Lung (tissue), 11 donors: ENCODE measurements at regions not wholly inside any gene's neighbourhood (a gene's known extent, or its start where the extent isn't known, plus 50 kb on each side); places are given as distances from the start of the nearest gene placed in this dataset.
"Not testable (repeated sequence)": the region's sequence is repeated elsewhere in the genome, so short reads cannot be mapped to it uniquely, and the experiment has no call there.

Experiments used
- ATAC-seq: fragments of 200-7000 bp; cut with Tn5 transposase; one replicate; pipeline ENCODE4 v1.9.1; 2020; ENCODE audit warnings: moderate number of reproducible peaks; ENCODE audit not compliant: insufficient read depth, low FRiP score
- DNase-seq, 3 donors: peaks; one replicate each; pipeline ENCODE4 v3.0.0-alpha.2; 2013 to 2017
- H3K27ac ChIP-seq, 2 donors: one replicate each; pipeline ENCODE4 v1.5.1; 2013; ENCODE audit warnings: mild to moderate bottlenecking in 2 of 2, moderate library complexity in 2 of 2, control low read depth in 1 of 2, inconsistent platforms in 1 of 2, low read depth in 1 of 2, low read length in 1 of 2
- H3K27me3 ChIP-seq, 3 donors: one replicate each; pipeline ENCODE4 v1.5.1; 2013; ENCODE audit warnings: low read length in 2 of 3; ENCODE audit not compliant: control insufficient read depth in 3 of 3, insufficient read depth in 3 of 3
- H3K36me3 ChIP-seq, 4 donors: one replicate each; pipeline ENCODE4 v1.5.1; 2013; ENCODE audit warnings: low read length in 4 of 4, mild to moderate bottlenecking in 1 of 4, moderate library complexity in 1 of 4; ENCODE audit not compliant: control insufficient read depth in 4 of 4, insufficient read depth in 4 of 4
- H3K4me1 ChIP-seq, 5 donors: one replicate each; pipeline ENCODE4 v1.5.1; 2013; ENCODE audit warnings: low read length in 5 of 5, mild to moderate bottlenecking in 2 of 5, moderate library complexity in 1 of 5; ENCODE audit not compliant: control insufficient read depth in 5 of 5, insufficient read depth in 5 of 5
- H3K4me3 ChIP-seq: one replicate; pipeline ENCODE4 v1.5.1; 2013; ENCODE audit warnings: mild to moderate bottlenecking, control low read depth, moderate library complexity
- H3K9ac ChIP-seq, 2 donors: one replicate each; pipeline ENCODE4 v1.5.1; 2013; ENCODE audit warnings: low read length in 2 of 2, control low read depth in 1 of 2; ENCODE audit not compliant: insufficient read depth in 1 of 2
- H3K9me3 ChIP-seq, 4 donors: one replicate each; pipeline ENCODE4 v1.5.1; 2013; ENCODE audit warnings: low read length in 3 of 4, mild to moderate bottlenecking in 1 of 4, moderate library complexity in 1 of 4; ENCODE audit not compliant: control insufficient read depth in 4 of 4, insufficient read depth in 3 of 4
- WGBS, 2 donors: extraction: QIAGEN DNeasy Blood & Tissue Kit; methylation state at CpG; one replicate each; pipeline ENCODE4 v1.1.7; 2013; 5-methylcytosine and 5-hydroxymethylcytosine counted together
- TF ChIP-seq, protein P1 (sequence below): IDR thresholded peaks from 2 replicates; pipeline ENCODE4 v1.5.1; 2012; ENCODE audit warnings: mild to moderate bottlenecking; ENCODE audit errors: control extremely low read depth, extremely low read depth
- donor health status: control.
- donor health status: control.
- donor health status: Bipolar disorder and iron deficiency.
- donor health status: healthy.
- donor health status: DM: yes; HTN: yes; CAD: no.

DNA sequence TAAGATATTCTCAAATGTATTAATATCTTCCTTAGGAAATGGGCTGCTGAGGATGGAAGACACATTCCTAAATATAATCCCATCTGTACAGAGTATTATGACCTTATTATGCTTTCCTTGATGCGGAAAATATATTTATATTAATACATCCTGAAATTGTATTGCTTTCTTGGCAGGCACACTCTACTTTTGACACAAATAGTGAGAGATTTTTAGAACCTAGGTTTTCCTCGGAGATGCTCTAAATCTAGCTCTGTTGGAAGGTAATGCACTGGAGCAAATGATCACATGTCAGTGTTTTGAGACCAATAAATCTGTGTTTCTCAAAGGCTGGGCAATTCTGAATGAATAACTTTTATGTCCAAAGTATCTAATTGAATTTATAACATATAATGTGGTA lies 94.3 kb upstream of the MAGEC2 start:
- Histone ChIP-seq H3K27me3 (no peaks in the 10 kb centered on the region), H3K9me3 (peaks cover 0 to 2% (median 0%) of the 10 kb centered on the region in 4 donors), H3K36me3 (no peaks in the 10 kb centered on the region), H3K9ac (no peak overlapping the region), H3K27ac (no peak overlapping the region), H3K4me3 (no peak overlapping the region), H3K4me1 (no peaks in the 10 kb centered on the region)
- TF ChIP-seq, protein P1, sequence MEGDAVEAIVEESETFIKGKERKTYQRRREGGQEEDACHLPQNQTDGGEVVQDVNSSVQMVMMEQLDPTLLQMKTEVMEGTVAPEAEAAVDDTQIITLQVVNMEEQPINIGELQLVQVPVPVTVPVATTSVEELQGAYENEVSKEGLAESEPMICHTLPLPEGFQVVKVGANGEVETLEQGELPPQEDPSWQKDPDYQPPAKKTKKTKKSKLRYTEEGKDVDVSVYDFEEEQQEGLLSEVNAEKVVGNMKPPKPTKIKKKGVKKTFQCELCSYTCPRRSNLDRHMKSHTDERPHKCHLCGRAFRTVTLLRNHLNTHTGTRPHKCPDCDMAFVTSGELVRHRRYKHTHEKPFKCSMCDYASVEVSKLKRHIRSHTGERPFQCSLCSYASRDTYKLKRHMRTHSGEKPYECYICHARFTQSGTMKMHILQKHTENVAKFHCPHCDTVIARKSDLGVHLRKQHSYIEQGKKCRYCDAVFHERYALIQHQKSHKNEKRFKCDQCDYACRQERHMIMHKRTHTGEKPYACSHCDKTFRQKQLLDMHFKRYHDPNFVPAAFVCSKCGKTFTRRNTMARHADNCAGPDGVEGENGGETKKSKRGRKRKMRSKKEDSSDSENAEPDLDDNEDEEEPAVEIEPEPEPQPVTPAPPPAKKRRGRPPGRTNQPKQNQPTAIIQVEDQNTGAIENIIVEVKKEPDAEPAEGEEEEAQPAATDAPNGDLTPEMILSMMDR = no peak
- DNase-seq = no peak
- WGBS, 2 donors = 62 to 78% methylated on average over 2 of the region's 2 CpGs
- no peak for ATAC-seq

DNA sequence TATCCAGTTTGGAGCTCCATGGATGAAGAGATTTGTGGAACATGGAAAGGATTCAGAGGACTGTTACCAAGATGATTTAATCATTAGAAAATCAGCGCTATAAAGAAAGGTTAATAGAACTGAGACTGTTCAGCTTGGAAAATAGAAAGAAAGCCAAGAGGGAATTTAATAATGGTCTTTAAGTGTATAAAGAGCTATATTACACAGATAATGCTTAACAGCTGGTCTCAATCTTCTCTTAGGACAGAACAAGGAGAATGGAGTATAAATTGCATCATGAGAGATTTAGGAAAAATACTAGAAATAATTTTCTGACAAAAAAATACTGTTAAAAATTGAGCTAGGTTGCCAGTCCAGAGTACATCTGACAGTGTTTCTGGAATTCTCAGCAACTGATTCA lies 91.3 kb upstream of the MAGEC2 start:
- H3K9ac ChIP-seq = no peak overlapping the region
- no peaks in the 10 kb centered on the region for H3K36me3 ChIP-seq
- H3K27ac ChIP-seq = no peak overlapping the region
- H3K27me3 ChIP-seq = peaks cover 0 to 2% (median 0%) of the 10 kb centered on the region in 3 donors
- TF ChIP-seq, protein P1 = no peak
- H3K9me3 ChIP-seq = peaks cover 0 to 2% (median 0%) of the 10 kb centered on the region in 4 donors
- H3K4me3 ChIP-seq = no peak overlapping the region
- no peaks in the 10 kb centered on the region for H3K4me1 ChIP-seq
- 89 to 100% methylated on average over 1 of the region's 1 CpG for WGBS, 2 donors
- ATAC-seq = no peak
- DNase-seq = peak in 2 of 3 donors; percentile 54 to 55

DNA sequence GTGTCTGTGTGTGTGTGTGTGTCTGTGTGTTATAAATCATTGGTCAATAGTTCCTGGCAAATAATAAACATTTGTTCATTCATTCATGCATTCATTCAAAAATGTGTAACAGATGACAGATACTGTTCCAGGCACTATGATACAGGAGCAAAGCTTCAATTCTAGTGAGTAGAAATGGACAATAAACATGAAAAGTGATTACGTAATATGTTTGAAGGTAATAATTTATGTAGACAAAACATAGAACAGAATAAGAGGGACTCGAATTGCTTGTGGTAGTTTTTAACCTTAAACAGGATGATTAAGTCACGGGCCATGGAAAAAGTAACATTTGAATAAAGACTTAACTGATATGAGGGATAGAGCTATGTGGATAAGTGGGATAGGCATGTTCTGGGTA lies 90.1 kb upstream of the MAGEC2 start:
- no peak for DNase-seq
- TF ChIP-seq, protein P1 = no peak
- H3K27ac ChIP-seq = no peak overlapping the region

DNA sequence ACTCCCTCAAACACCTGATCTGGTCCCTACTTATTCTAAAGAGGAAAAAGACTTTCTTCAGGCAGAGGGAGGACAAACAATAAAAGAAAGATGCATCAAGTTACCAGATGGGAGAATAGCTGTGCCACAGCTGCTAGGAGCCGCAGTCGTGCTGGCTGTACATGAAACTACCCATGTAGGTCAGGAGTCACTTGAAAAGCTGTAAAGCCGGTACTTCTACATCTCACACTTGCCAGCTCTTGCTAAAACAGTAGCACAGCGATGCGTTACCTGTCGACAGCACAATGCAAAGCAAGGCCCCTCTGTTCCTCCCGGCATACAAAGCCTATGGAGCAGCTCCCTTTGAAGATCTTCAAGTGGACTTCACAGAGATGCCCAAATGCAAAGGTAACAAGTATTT lies 65.1 kb upstream of the MAGEC2 start:
- H3K4me1 ChIP-seq = not testable (repeated sequence)

More for the DNA sequence above, 90.1 kb upstream of the MAGEC2 start:
- ATAC-seq = no peak
- WGBS, 2 donors = 69 to 87% methylated on average over 3 of the region's 3 CpGs
- H3K9ac ChIP-seq = no peak overlapping the region
- peaks cover 0 to 2% (median 0%) of the 10 kb centered on the region in 4 donors for H3K9me3 ChIP-seq
- no peaks in the 10 kb centered on the region for H3K4me1 ChIP-seq
- no peak overlapping the region for H3K4me3 ChIP-seq
- peaks cover 0 to 2% (median 0%) of the 10 kb centered on the region in 3 donors for H3K27me3 ChIP-seq
- H3K36me3 ChIP-seq = no peaks in the 10 kb centered on the region

More for the DNA sequence above, 65.1 kb upstream of the MAGEC2 start:
- not testable (repeated sequence) for ATAC-seq, H3K4me3 ChIP-seq, H3K9me3 ChIP-seq, H3K9ac ChIP-seq, H3K27ac ChIP-seq, H3K27me3 ChIP-seq, H3K36me3 ChIP-seq
- WGBS, 2 donors = 76 to 80% methylated on average over 7 of the region's 7 CpGs
- peak; percentile 25 to 67 (median 31) for DNase-seq
